Tibial nerve (tissue), 4 donors: ENCODE measurements at regions not wholly inside any gene's neighbourhood (a gene's known extent, or its start where the extent isn't known, plus 50 kb on each side); places are given as distances from the start of the nearest gene placed in this dataset.

Experiments used
- DNase-seq, 2 donors: peaks; one replicate each; pipeline ENCODE4 v3.0.0-alpha.2; 2019; ENCODE audit warnings: low spot score in 2 of 2
- H3K27ac ChIP-seq, 4 donors: fragments of 200-600 bp; sonication (generic) in 3 of 4; one replicate each; pipeline ENCODE4 v1.5.1; 2017 to 2019; ENCODE audit warnings: mild to moderate bottlenecking in 1 of 4
- H3K27me3 ChIP-seq, 2 donors: fragments of 200-600 bp; sonication (generic) in 1 of 2; one replicate each; pipeline versions ENCODE4 v1.5.1 to v1.6.0; 2017 to 2019
- H3K36me3 ChIP-seq, 3 donors: fragments of 200-600 bp; sonication (generic); one replicate each; pipeline ENCODE4 v1.5.1; 2018 to 2019
- H3K4me1 ChIP-seq, 4 donors: fragments of 200-600 bp; sonication (generic) in 3 of 4; one replicate each; pipeline ENCODE4 v1.5.1; 2017 to 2019
- H3K4me3 ChIP-seq, 4 donors: fragments of 200-600 bp; sonication (generic) in 3 of 4; one replicate each; pipeline ENCODE4 v1.5.1; 2017 to 2019; ENCODE audit warnings: mild to moderate bottlenecking in 1 of 4, moderate library complexity in 1 of 4
- H3K9me3 ChIP-seq, 4 donors: fragments of 200-600 bp; sonication (generic) in 3 of 4; one replicate each; pipeline ENCODE4 v1.5.1; 2017 to 2019
- EP300 ChIP-seq, 2 donors: sonication (generic); formaldehyde crosslinking; IDR thresholded peaks; one replicate each; pipeline ENCODE4 v1.6.1; 2017; ENCODE audit warnings: antibody characterized with exemption in 2 of 2, mild to moderate bottlenecking in 1 of 2
- POLR2A ChIP-seq, 2 donors: fragments of 450-650 bp; IDR thresholded peaks; one replicate each; pipeline ENCODE4 v1.6.1; 2017; ENCODE audit warnings: antibody characterized with exemption in 2 of 2, mild to moderate bottlenecking in 2 of 2, moderate library complexity in 2 of 2
- WGBS, 2 donors: methylation state at CpG; one replicate each; pipeline ENCODE4 v1.1.5; 2018; 5-methylcytosine and 5-hydroxymethylcytosine counted together
- TF ChIP-seq, protein P1 (sequence below), 5 experiments: fragments of 200-600 bp in 3 of 5; fragments of 450-650 bp in 2 of 5; sonication (generic) in 3 of 5; IDR thresholded peaks; one replicate each; pipeline ENCODE4 v1.5.1; 2016 to 2019; ENCODE audit warnings: antibody characterized with exemption in 5 of 5, mild to moderate bottlenecking in 3 of 5, moderate library complexity in 2 of 5

DNA sequence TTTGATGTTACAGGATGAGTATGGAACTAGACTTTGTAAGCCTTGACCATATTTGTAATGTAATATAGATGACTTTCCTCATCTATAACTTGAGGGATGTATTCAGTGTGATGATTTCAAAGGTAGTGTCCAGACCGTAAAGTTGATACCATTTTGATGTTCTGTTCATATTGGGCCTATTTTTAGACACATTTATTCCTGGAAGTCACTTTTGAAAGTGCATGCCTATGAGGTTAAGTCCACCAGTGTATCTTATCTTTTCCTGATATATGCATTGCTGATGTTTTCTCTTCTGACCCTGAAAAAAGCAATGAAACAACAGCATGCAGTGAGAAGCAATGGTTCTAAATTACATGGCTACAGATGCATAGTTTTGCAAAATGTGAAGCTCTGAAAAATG, 244.7 kb upstream of the PDGFD start:
- H3K9me3 ChIP-seq = peaks cover 0 to under 1% (median 0%) of the 10 kb centered on the region in 4 donors
- TF ChIP-seq POLR2A (IDR thresholded peaks at IDR 0.05) (no peak), EP300 (IDR thresholded peaks at IDR 0.05) (no peak)
- TF ChIP-seq, protein P1, sequence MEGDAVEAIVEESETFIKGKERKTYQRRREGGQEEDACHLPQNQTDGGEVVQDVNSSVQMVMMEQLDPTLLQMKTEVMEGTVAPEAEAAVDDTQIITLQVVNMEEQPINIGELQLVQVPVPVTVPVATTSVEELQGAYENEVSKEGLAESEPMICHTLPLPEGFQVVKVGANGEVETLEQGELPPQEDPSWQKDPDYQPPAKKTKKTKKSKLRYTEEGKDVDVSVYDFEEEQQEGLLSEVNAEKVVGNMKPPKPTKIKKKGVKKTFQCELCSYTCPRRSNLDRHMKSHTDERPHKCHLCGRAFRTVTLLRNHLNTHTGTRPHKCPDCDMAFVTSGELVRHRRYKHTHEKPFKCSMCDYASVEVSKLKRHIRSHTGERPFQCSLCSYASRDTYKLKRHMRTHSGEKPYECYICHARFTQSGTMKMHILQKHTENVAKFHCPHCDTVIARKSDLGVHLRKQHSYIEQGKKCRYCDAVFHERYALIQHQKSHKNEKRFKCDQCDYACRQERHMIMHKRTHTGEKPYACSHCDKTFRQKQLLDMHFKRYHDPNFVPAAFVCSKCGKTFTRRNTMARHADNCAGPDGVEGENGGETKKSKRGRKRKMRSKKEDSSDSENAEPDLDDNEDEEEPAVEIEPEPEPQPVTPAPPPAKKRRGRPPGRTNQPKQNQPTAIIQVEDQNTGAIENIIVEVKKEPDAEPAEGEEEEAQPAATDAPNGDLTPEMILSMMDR (IDR thresholded peaks at IDR 0.05) = no peak
- no peak for DNase-seq
- H3K27ac ChIP-seq = no peak overlapping the region
- 88 to 92% methylated on average over 1 of the region's 1 CpG for WGBS, 2 donors
- H3K4me3 ChIP-seq = no peak overlapping the region
- no peaks in the 10 kb centered on the region for H3K4me1 ChIP-seq
- H3K27me3 ChIP-seq = no peaks in the 10 kb centered on the region
- no peaks in the 10 kb centered on the region for H3K36me3 ChIP-seq

DNA sequence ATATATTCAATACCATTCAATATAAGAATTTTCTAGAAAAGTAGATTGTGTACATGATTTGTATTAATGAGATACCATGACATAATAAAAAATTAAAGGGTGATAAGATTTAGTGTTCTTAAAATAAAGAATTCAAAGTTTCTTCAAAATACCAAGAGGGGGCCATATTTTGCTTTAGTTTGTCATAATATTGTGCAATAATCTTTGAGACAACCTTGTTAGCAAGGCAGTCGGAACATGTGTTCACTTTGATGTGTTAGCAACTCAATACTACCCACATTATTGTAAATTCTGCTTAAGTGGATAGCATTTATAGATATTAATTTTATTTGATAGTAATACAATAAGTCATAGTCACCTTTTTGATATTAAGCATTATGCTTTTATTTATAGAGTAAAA, 241.3 kb upstream of the PDGFD start:
- no peak for TF ChIP-seq POLR2A (IDR thresholded peaks at IDR 0.05)
- no peak for TF ChIP-seq EP300 (IDR thresholded peaks at IDR 0.05)
- TF ChIP-seq, protein P1 (IDR thresholded peaks at IDR 0.05) = no peak
- 92 to 93% methylated on average over 1 of the region's 1 CpG for WGBS, 2 donors
- H3K36me3 ChIP-seq = no peaks in the 10 kb centered on the region
- no peaks in the 10 kb centered on the region for H3K9me3 ChIP-seq
- H3K27me3 ChIP-seq = no peaks in the 10 kb centered on the region
- no peaks in the 10 kb centered on the region for H3K4me1 ChIP-seq
- no peak for DNase-seq
- H3K27ac ChIP-seq = no peak overlapping the region
- no peak overlapping the region for H3K4me3 ChIP-seq

DNA sequence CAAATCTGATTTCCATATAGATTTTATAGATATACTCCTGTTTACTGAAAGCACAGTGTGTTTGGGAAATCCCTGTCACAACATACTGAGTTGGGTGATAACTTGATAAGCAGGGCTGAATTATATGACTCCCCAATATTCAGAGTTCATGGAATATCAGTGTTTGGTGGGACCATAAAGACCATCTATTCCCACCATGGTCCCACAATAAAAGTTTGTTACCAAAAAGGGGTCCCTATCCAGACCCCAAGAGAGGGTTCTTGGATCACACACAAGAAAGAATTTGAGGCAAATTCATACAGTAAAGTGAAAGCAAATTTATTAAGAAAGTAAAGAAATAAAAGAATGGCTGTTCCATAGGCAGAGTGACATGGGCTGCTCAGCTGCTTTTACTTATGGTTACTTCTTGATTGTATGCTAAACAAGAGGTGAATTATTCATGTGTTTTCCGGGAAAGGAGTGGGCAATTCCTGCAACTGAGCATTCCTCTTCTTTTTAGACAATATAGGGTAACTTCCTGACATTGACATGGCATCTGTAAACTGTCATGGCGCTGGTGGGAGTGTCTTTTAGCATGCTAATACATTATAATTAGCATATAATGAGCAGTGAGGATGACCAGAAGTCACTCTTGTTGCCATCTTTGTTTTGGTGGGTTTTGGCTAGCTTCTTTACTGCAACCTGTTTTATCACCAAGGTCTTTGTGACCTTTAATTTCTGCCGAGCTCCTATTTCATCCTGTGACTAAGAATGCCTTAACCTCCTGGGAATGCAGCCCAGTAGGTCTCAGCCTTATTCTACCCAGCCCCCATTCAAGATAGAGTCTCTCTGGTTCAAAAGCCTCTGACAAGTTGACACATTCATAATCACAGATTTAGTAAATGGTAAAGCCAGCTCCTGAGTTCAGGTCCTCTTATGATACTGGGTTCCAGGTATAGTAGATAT, 240.6 kb upstream of the PDGFD start:
- WGBS, 2 donors = 78 to 84% methylated on average over 3 of the region's 3 CpGs
- H3K36me3 ChIP-seq = no peaks in the 10 kb centered on the region
- H3K4me3 ChIP-seq = no peak overlapping the region
- no peaks in the 10 kb centered on the region for H3K27me3 ChIP-seq
- DNase-seq = no peak
- no peak overlapping the region for H3K27ac ChIP-seq
- no peak for TF ChIP-seq POLR2A (IDR thresholded peaks at IDR 0.05)
- TF ChIP-seq, protein P1 (IDR thresholded peaks at IDR 0.05) = no peak
- no peaks in the 10 kb centered on the region for H3K4me1 ChIP-seq
- no peaks in the 10 kb centered on the region for H3K9me3 ChIP-seq

DNA sequence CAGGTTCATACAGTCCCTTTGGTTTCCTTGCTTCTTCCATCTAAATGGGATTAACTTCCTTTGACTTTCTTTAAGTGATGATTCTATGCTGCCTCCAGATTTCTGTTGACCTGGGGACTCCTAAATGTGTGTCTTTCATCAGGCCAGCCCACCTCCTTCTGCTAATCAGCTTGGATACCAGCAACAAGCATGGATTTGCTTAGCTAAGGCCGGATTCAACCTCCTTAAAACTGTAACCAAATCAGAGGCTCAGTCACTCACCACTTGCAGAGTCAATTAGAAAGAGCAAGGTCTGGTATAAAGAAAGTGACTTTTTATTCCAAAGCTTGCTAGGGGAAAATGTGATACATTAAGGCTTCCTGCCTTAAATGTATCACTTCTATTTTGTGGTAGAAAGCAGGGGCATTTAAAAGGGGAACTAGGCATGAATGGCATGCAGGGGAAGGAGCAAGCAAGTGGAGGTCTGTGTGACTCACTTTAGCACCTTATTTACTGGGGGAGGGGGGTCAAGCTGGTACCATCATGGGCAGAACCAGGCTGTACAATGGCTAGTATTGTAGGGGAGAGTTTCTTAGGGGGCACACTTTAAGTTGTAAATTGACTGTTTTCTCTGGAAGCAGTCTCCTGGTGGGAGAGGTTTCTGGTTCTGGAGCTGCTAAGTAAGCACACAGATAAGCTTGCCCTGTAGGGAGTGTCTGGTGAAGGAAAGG, 239.0 kb upstream of the PDGFD start:
- Histone ChIP-seq H3K4me1 (no peaks in the 10 kb centered on the region), H3K27me3 (no peaks in the 10 kb centered on the region), H3K36me3 (no peaks in the 10 kb centered on the region), H3K27ac (no peak overlapping the region), H3K9me3 (no peaks in the 10 kb centered on the region), H3K4me3 (no peak overlapping the region)
- 67 to 79% methylated on average over 1 of the region's 1 CpG for WGBS, 2 donors
- TF ChIP-seq, protein P1 (IDR thresholded peaks at IDR 0.05) = no peak
- no peak for TF ChIP-seq EP300 (IDR thresholded peaks at IDR 0.05)
- TF ChIP-seq POLR2A (IDR thresholded peaks at IDR 0.05) = no peak
- DNase-seq = no peak

DNA sequence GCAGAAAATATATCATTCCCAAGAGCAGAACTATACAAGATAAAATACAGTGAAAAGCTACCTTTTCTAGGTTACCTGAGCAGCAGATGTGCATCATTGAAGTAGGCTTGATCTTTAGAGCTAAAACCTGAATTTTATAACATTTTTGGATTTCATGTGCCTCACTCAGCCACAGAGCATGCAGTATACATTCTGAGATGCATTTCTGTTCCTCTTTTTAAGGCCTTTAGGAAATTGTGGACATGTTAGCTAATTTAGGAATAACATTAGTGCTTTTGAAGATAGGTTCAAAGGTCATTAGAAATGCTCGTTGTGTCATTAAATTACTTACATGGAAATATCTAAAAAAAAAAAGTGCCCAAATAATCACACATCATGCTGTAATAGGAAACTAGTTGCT, 230.6 kb upstream of the PDGFD start:
- no peak for TF ChIP-seq EP300 (IDR thresholded peaks at IDR 0.05)
- TF ChIP-seq, protein P1 (IDR thresholded peaks at IDR 0.05) = no peak
- no peak for TF ChIP-seq POLR2A (IDR thresholded peaks at IDR 0.05)
- no peaks in the 10 kb centered on the region for H3K9me3 ChIP-seq
- H3K27ac ChIP-seq = no peak overlapping the region
- no peaks in the 10 kb centered on the region for H3K27me3 ChIP-seq
- no peaks in the 10 kb centered on the region for H3K4me1 ChIP-seq
- DNase-seq = no peak
- H3K4me3 ChIP-seq = no peak overlapping the region
- H3K36me3 ChIP-seq = no peaks in the 10 kb centered on the region
- 13 to 22% methylated on average over 1 of the region's 1 CpG for WGBS, 2 donors
